ENCODE measurements at regions not wholly inside any gene's neighbourhood (a gene's known extent, or its start where the extent isn't known, plus 50 kb on each side); places are given as distances from the start of the nearest gene placed in this dataset.

- TF ChIP-seq POLR2A (IDR thresholded peaks at IDR 0.05; ENCODE audit: low read length) (no peak), GATA1 (IDR thresholded peaks at IDR 0.05; ENCODE audit: low read depth, low read length) (no peak)
Observed at GRCh38 chrX:75625232-75625631, 102.4 kb upstream of the ZDHHC15 start.

Measured in erythroblast (primary cell).